HCT116 (cell line): ENCODE measurements at regions not wholly inside any gene's neighbourhood (a gene's known extent, or its start where the extent isn't known, plus 50 kb on each side); places are given as distances from the start of the nearest gene placed in this dataset.

ENCODE experiments used
- ATAC-seq: fragments of 200-7000 bp; cut with Tn5 transposase; 2 replicates; pipeline ENCODE4 v1.9.1; 2020; ENCODE audit warnings: mild to moderate bottlenecking, moderate library complexity
- BruUV-seq: library from RNA; stranded (reverse); fragments of 400-500 nt; replicated peaks from 2 replicates; lab custom pipeline; 2021; lab: Mats Ljungman, UMichigan
- CTCF ChIA-PET: fragments of 300-600 bp; sonication (Branson Sonifier 250); formaldehyde crosslinking; loops from one replicate; lab custom pipeline; 2021; ENCODE audit warnings: antibody characterized with exemption; lab: Charles Lee
- POLR2A ChIA-PET: fragments of 300-600, 350-600 bp; sonication (Branson Sonifier 250); formaldehyde crosslinking; loops from one replicate; lab custom pipeline; 2021; ENCODE audit warnings: antibody characterized with exemption; lab: Charles Lee
- RAD21 ChIA-PET, 2 experiments: fragments of 300-600 bp; sonication (Branson Sonifier 250); formaldehyde crosslinking; loops; one replicate each; lab custom pipeline; 2023; ENCODE audit warnings: low total read pairs in 2 of 2; ENCODE audit not compliant: uncharacterized antibody in 2 of 2, unreplicated experiment in 2 of 2, low non-redundant PET in 1 of 2; lab: Charles Lee
- DNase-seq: peaks from one replicate; pipeline ENCODE4 v3.0.0-alpha.2; 2010; ENCODE audit warnings: low read depth, low spot score
- H2AFZ ChIP-seq: fragments of 200-600 bp; shearing (Covaris generic), sonication (generic); 2 replicates; pipeline ENCODE4 v1.6.1; 2017; ENCODE audit warnings: low read depth, mixed run types, mixed read lengths, antibody characterized with exemption, low read length; ENCODE audit not compliant: poor library complexity, severe bottlenecking
- H3K27ac ChIP-seq: 2 replicates; pipeline ENCODE4 v1.5.1; 2012; ENCODE audit warnings: low read depth, low read length
- H3K27me3 ChIP-seq: fragments of 200-600 bp; sonication (generic); 2 replicates; pipeline ENCODE4 v1.6.1; 2016; ENCODE audit warnings: mixed run types, low read length, mixed read lengths; ENCODE audit not compliant: insufficient read depth
- H3K36me3 ChIP-seq, 2 experiments: fragments of 200-500 bp in 1 of 2; fragments of 200-600 bp in 1 of 2; sonication (Bioruptor generic) in 1 of 2; sonication (generic) in 1 of 2; 2 replicates each; pipeline versions ENCODE4 v1.5.1 to v1.6.1; 2014 to 2016; ENCODE audit warnings: low read length in 2 of 2, inconsistent platforms in 1 of 2, mixed read lengths in 1 of 2, mixed run types in 1 of 2; ENCODE audit not compliant: insufficient read depth in 2 of 2, control insufficient read depth in 1 of 2
- H3K4me1 ChIP-seq, 2 experiments: fragments of 200-600 bp in 1 of 2; sonication (generic) in 1 of 2; 2 replicates each; pipeline versions ENCODE4 v1.5.1 to v1.6.1; 2012 to 2017; ENCODE audit warnings: low read length in 2 of 2, inconsistent platforms in 1 of 2, mild to moderate bottlenecking in 1 of 2, mixed read lengths in 1 of 2, mixed run types in 1 of 2, moderate library complexity in 1 of 2; ENCODE audit not compliant: insufficient read depth in 2 of 2, control insufficient read depth in 1 of 2
- H3K4me2 ChIP-seq: fragments of 200-600 bp; sonication (generic); 2 replicates; pipeline ENCODE4 v1.6.1; 2017; ENCODE audit warnings: mixed run types, low read length, mixed read lengths
- H3K4me3 ChIP-seq, 2 experiments: fragments of 200-600 bp in 1 of 2; sonication (generic) in 1 of 2; replicated peaks in 1 of 2; 2 replicates each; pipeline ENCODE4 v1.5.1; 2011 to 2016; ENCODE audit warnings: low read length in 2 of 2, control low read depth in 1 of 2, low read depth in 1 of 2, mild to moderate bottlenecking in 1 of 2, mixed read lengths in 1 of 2, mixed run types in 1 of 2
- H3K79me2 ChIP-seq: fragments of 200-600 bp; sonication (generic); 2 replicates; pipeline ENCODE4 v1.6.1; 2017; ENCODE audit warnings: mild to moderate bottlenecking, mixed run types, low read length, moderate library complexity, mixed read lengths; ENCODE audit not compliant: insufficient read depth
- H3K9ac ChIP-seq: fragments of 200-600 bp; sonication (generic); 2 replicates; pipeline ENCODE4 v1.6.1; 2016; ENCODE audit warnings: low read length, mixed read lengths
- H3K9me2 ChIP-seq: fragments of 200-600 bp; sonication (generic), shearing (Covaris generic); 2 replicates; pipeline ENCODE4 v1.6.1; 2017; ENCODE audit warnings: mixed run types, mild to moderate bottlenecking, moderate library complexity; ENCODE audit not compliant: insufficient read depth
- H3K9me3 ChIP-seq, 2 experiments: fragments of 200-500 bp in 1 of 2; fragments of 200-600 bp in 1 of 2; sonication (Bioruptor generic) in 1 of 2; sonication (generic) in 1 of 2; 2 replicates each; pipeline ENCODE4 v1.6.1; 2014 to 2017; ENCODE audit warnings: low read length in 2 of 2, mixed read lengths in 2 of 2, inconsistent platforms in 1 of 2, low read depth in 1 of 2, mild to moderate bottlenecking in 1 of 2, mixed run types in 1 of 2, moderate library complexity in 1 of 2; ENCODE audit not compliant: control insufficient read depth in 1 of 2, insufficient read depth in 1 of 2
- H4K20me1 ChIP-seq: fragments of 200-600 bp; sonication (generic), shearing (Covaris generic); 2 replicates; pipeline ENCODE4 v1.6.1; 2017; ENCODE audit warnings: mixed run types, mild to moderate bottlenecking, moderate library complexity; ENCODE audit not compliant: insufficient read depth
- CBX3 ChIP-seq: IDR thresholded peaks from 2 replicates; pipeline ENCODE4 v1.6.1; 2012; ENCODE audit warnings: low read depth
- CEBPB ChIP-seq: IDR thresholded peaks from 2 replicates; pipeline ENCODE4 v1.6.1; 2012; ENCODE audit warnings: low read depth
- EGR1 ChIP-seq: IDR thresholded peaks from 2 replicates; pipeline ENCODE4 v1.6.1; 2012; ENCODE audit warnings: low read depth
- ELF1 ChIP-seq: IDR thresholded peaks from 2 replicates; pipeline ENCODE4 v1.6.1; 2012; ENCODE audit warnings: low read depth, borderline replicate concordance
- EZH2 ChIP-seq: fragments of 200-600 bp; sonication (generic); IDR thresholded peaks from 2 replicates; pipeline ENCODE4 v1.6.1; 2017; ENCODE audit warnings: antibody characterized with exemption, mixed run types
- EZH2phosphoT487 ChIP-seq: fragments of 200-600 bp; IDR thresholded peaks from 2 replicates; pipeline ENCODE4 v1.6.1; 2018; ENCODE audit warnings: antibody characterized with exemption, borderline replicate concordance
- FOSL1 ChIP-seq: IDR thresholded peaks from 2 replicates; pipeline ENCODE4 v1.6.1; 2012; ENCODE audit warnings: low read depth
- JUND ChIP-seq: IDR thresholded peaks from 2 replicates; pipeline ENCODE4 v1.6.1; 2012
- POLR2A ChIP-seq: IDR thresholded peaks from 2 replicates; pipeline ENCODE4 v1.7.0; 2011; ENCODE audit warnings: borderline replicate concordance; ENCODE audit not compliant: insufficient read depth, insufficient read length; ENCODE audit errors: extremely low read depth
- POLR2AphosphoS5 ChIP-seq: IDR thresholded peaks from 2 replicates; pipeline ENCODE4 v1.6.1; 2011; ENCODE audit warnings: mild to moderate bottlenecking, low read depth, low read length, moderate library complexity
- SIN3A ChIP-seq: IDR thresholded peaks from 2 replicates; pipeline ENCODE4 v1.6.1; 2012; ENCODE audit warnings: low read depth
- SP1 ChIP-seq: IDR thresholded peaks from 2 replicates; pipeline ENCODE4 v1.6.1; 2012; ENCODE audit warnings: low read depth
- TCF7L2 ChIP-seq: IDR thresholded peaks from 2 replicates; pipeline ENCODE4 v1.7.0; 2011; ENCODE audit warnings: borderline replicate concordance, inconsistent platforms; ENCODE audit not compliant: insufficient read depth, insufficient read length; ENCODE audit errors: extremely low read depth
- YY1 ChIP-seq: IDR thresholded peaks from 2 replicates; pipeline ENCODE4 v1.6.1; 2011; ENCODE audit warnings: low read length, low read depth, moderate library complexity, mild to moderate bottlenecking; ENCODE audit not compliant: insufficient replicate concordance; ENCODE audit errors: extremely low read depth
- ZFX ChIP-seq: fragments of 450-650 bp; IDR thresholded peaks from 2 replicates; pipeline ENCODE4 v1.6.1; 2017
- intact Hi-C: fragments of 100-400 bp; cut with micrococcal nuclease; formaldehyde crosslinking; loops from 2 replicates; pipeline ENCODE4 v1.10.0; 2022
- TF ChIP-seq, protein P1 (sequence below): IDR thresholded peaks from 2 replicates; pipeline ENCODE4 v1.6.1; 2012

DNA sequence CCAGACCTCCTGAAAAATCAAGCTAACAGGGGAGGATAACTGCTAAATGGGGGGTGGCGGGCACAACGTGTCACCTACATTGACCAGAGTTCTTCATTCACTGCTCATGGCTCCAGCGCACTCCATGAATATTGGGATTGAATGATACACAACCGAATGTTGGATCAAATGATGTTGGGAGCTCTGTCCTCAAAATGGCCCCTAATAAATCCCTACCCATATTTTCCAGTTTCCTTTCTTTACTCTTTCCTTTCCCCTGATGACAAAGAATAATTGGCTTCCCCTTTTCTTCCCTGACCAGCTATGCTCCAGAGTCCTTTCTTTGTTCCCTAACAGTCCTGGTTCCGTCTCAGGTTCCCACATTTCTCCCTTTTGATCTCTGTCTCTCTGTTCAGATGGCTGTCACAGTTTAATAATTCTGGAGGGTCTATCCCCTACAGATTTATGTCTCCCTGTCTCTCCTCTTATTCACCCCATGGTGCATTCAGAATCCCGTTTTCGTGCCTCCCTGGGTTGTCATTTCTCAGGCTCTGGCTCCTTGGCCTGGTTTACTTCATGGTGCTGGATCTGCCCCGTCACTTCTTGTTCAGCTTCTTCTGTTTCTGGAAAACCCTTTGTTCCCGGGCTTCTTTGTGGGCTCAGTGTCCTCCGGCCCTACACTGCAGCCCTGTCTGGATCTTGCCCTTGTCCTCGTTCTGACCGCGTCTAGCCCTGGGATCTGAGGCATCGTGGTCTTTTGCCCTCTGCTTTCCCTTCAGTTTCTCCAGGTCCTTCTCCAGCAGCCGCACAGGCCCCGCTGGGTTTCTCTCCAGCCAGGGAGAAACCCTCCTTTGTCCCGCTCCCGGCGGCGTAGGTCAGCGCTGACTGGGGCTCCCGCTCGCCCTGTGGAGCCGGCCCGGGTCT lies 78.3 kb downstream of the NDUFS5 start:
- H3K27me3 ChIP-seq: no peaks in the 10 kb centered on the region
- ChIA-PET RAD21 (interaction anchor here (0.6 to 1.4 kb wide), 3 partner anchors 87 to 175 kb away, joined by 3 read pairs; no protein-coding TSS in a partner anchor), POLR2A (no interaction called here), CTCF (interaction anchor here (0.9 to 1.4 kb wide), 3 partner anchors 87 to 283 kb away, joined by 3 to 8 read pairs (median 6); no protein-coding TSS in a partner anchor)
- H4K20me1 ChIP-seq: 0 out of 2 replicates have a peak, but pooled peaks cover 6% of the 10 kb centered on the region
- peak overlapping the region; percentile 80 for H3K9ac ChIP-seq
- H3K9me2 ChIP-seq: no peaks in the 10 kb centered on the region
- no TSS peak for BruUV-seq
- H3K36me3 ChIP-seq: no peaks in the 10 kb centered on the region
- ATAC-seq: peak; percentile 33; the same call in 1 of the 2 replicates
- H3K4me3 ChIP-seq: peak overlapping the region; percentile 34 to 78
- no peaks in the 10 kb centered on the region for H3K9me3 ChIP-seq
- H3K79me2 ChIP-seq: peaks cover 33% of the 10 kb centered on the region
- H2AFZ ChIP-seq: no peak overlapping the region
- intact Hi-C loops: loop anchor here (5.0 kb wide), 1 partner anchor 618 kb away; no protein-coding TSS in a partner anchor
- TF ChIP-seq ZFX (no peak), SIN3A (no peak), SP1 (no peak), EGR1 (no peak)
- DNase-seq: no peak
- peaks cover 30 to 51% of the 10 kb centered on the region in 2 experiments; a peak in 3 of 4 replicates for H3K4me1 ChIP-seq
- peak overlapping the region; percentile 87 for H3K4me2 ChIP-seq
- H3K27ac ChIP-seq: peak overlapping the region; percentile 84; the same call in 1 of the 2 replicates

DNA sequence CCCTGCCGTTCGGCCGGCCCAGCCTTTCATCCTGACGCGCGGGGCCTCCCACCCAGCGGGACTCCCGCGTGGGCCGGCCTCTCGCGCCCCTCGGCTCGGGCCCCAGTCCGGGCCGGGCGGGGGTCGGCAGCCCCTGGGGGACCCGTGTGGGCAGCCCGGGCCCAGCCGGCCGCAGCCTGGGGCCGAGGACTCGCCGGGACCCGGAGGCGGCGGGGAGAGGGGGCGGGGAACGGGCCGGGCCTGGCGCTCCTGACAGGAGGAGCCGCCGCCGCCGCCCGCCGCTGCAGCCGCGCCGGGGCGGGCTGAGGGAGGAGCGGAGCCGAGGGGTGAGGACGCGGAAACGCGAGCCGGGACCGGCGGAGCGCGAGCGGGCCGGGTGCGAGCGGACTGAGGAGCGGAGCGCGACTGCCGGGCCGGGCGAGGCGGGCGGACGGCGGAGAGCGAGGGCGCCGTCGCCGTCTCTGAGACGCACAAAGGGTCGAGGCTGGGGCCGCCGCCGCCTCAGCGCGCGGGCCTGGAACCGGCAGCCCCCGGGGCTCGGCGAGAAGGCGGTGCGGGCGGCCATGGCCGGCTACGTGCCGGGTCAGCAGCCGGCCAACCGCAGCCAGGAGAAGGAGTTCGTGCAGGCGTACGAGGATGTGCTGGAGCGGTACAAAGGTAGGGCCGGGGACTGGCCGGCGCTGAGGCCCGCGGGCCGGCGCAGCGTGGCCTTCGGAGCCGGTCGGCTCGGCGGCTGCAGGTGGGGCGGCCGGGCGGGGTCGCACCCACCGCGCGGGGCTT lies 79.1 kb downstream of the NDUFS5 start:
- H3K9me2 ChIP-seq: no peaks in the 10 kb centered on the region
- H3K27ac ChIP-seq: peak overlapping the region; percentile 84
- H3K27me3 ChIP-seq: no peaks in the 10 kb centered on the region
- POLR2A ChIA-PET: no interaction called here
- BruUV-seq: no TSS peak
- H3K4me1 ChIP-seq: peaks cover 30 to 53% of the 10 kb centered on the region in 2 experiments; a peak in 3 of 4 replicates
- no peak overlapping the region for H2AFZ ChIP-seq
- intact Hi-C loops: no loop called here
- H4K20me1 ChIP-seq: 0 out of 2 replicates have a peak, but pooled peaks cover 6% of the 10 kb centered on the region
- DNase-seq: no peak
- CTCF ChIA-PET: interaction anchor here (1.8 kb wide), 2 partner anchors 87 to 153 kb away, joined by 5 to 9 read pairs; no protein-coding TSS in a partner anchor
- peak overlapping the region; percentile 80 for H3K9ac ChIP-seq
- no peaks in the 10 kb centered on the region for H3K9me3 ChIP-seq
- peaks cover 39% of the 10 kb centered on the region for H3K79me2 ChIP-seq
- H3K36me3 ChIP-seq: no peaks in the 10 kb centered on the region
- peak overlapping the region; percentile 72 to 78 for H3K4me3 ChIP-seq
- ATAC-seq: peak; percentile 79
- TF ChIP-seq EZH2phosphoT487 (no peak), POLR2AphosphoS5 (peak; percentile 56), FOSL1 (no peak), CEBPB (no peak), SP1 (no peak), JUND (no peak), EZH2 (no peak), ZFX (peak; percentile 92), ELF1 (no peak), POLR2A (peak; percentile 49), TCF7L2 (peak; percentile 70), YY1 (no peak), CBX3 (no peak)
- TF ChIP-seq, protein P1, sequence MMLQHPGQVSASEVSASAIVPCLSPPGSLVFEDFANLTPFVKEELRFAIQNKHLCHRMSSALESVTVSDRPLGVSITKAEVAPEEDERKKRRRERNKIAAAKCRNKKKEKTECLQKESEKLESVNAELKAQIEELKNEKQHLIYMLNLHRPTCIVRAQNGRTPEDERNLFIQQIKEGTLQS: no peak
- RAD21 ChIA-PET: interaction anchor here (0.6 to 1.4 kb wide), 2 partner anchors 89 to 153 kb away, joined by 3 read pairs; no protein-coding TSS in a partner anchor
- peak overlapping the region; percentile 87 for H3K4me2 ChIP-seq
